ENCODE measurements at regions not wholly inside any gene's neighbourhood (a gene's known extent, or its start where the extent isn't known, plus 50 kb on each side); places are given as distances from the start of the nearest gene placed in this dataset.

DNA sequence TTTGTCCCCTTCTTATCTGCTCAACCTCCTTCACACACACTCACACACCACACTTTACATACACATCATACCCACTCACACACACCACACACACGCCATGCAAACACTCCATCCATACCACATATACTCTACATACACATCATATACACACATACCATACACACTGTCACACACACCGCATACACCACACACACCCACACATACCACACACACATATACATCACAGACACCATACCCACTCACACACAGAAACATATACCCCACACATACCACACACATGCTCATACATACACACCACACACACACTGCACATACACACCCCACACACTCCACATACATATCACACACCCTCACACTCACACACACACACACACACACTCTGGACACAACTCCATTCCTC, 54.3 kb upstream of the ACP3 start:
- intact Hi-C loops (cut with DNase I) = no loop called here
- no peak for DNase-seq (ENCODE audit: low spot score)

DNA sequence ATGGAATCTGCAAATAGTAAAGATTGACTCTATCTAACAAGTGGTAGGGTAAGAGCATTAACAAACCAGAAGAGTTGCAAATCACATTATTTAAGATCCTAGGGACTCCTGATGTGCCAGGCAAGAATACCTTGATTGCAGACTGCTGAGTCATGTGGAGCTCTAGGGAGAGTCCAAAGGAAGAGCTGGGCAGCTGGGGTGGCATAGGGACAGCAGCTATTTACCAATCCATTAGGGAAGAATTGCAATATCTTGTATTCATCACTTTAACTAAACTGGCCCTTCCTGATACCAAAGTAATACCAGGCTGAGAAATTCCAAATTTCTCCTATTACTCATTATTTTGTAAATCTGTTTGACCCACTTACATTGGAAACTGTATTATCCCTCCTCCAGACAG, 52.2 kb upstream of the ACP3 start:
- no peak for DNase-seq (ENCODE audit: low spot score)
- intact Hi-C loops (cut with DNase I) = no loop called here

DNA sequence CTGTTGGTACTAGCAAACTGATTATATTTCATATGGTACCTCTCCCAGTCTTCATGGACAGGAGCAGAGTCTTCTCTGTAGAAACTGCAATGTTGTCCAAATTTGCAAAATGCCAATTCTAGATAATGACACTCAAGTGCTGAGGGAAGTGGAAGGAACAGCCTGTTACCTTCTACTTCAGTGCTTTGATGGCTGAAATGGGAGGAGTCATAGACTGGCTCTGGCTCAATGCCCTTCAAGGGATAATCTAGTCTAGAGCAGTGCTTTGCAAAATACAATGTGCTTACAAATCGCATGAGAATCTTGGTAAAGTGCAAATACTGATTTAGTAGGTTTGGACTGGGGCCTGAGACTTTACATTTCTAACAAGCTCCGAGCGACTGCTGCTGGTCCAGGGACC, 51.7 kb upstream of the ACP3 start:
- intact Hi-C loops (cut with DNase I) = no loop called here
- no peak for DNase-seq (ENCODE audit: low spot score)

- intact Hi-C loops (cut with DNase I) = no loop called here
- no peak for DNase-seq (ENCODE audit: low spot score)
Measured at GRCh38 chr3:132267391-132267993, 49.7 kb upstream of the ACP3 start.
